HepG2 (cell line): ENCODE measurements at regions not wholly inside any gene's neighbourhood (a gene's known extent, or its start where the extent isn't known, plus 50 kb on each side); places are given as distances from the start of the nearest gene placed in this dataset.

Experiments used
- ATAC-seq: fragments of 200-7000 bp; cut with Tn5 transposase; 3 replicates; pipeline ENCODE4 v1.9.1; 2020; ENCODE audit warnings: mild to moderate bottlenecking, moderate library complexity
- BruUV-seq: library from RNA; stranded (reverse); fragments of 400-500 nt; replicated peaks from 2 replicates; lab custom pipeline; 2021; lab: Mats Ljungman, UMichigan
- CTCF ChIA-PET: fragments of 300-600 bp; formaldehyde crosslinking; extraction: SDS; loops from one replicate; lab custom pipeline; 2021; ENCODE audit warnings: low total read pairs, inconsistent platforms, low intra/inter-chr PET ratio; lab: Yijun Ruan, JAX
- POLR2A ChIA-PET: fragments of 350-600 bp; sonication (Branson Sonifier 250); formaldehyde crosslinking; loops from one replicate; lab custom pipeline; 2020; ENCODE audit warnings: antibody characterized with exemption, inconsistent platforms; lab: Yijun Ruan, JAX
- DNase-seq: peaks from one replicate; pipeline ENCODE4 v3.0.0-alpha.2; 2015; ENCODE audit warnings: low spot score
- FAIRE-seq: peaks from 3 replicates; lab custom pipeline; 2011; peaks lifted over from hg19 to GRCh38; lab: Jason Lieb, UNC
- H2AFZ ChIP-seq: one replicate; pipeline ENCODE4 v1.6.1; 2011; ENCODE audit warnings: low read length, inconsistent platforms
- H3K27ac ChIP-seq: fragments of 300-600 bp; 3 replicates; pipeline ENCODE4 v1.8.0; 2011; ENCODE audit warnings: mixed run types, mild to moderate bottlenecking, mixed read lengths, low read length, inconsistent platforms; ENCODE audit not compliant: insufficient read depth; ENCODE audit errors: extremely low read length
- H3K27me3 ChIP-seq, 2 experiments: fragments of 200-600 bp in 1 of 2; 2 replicates in 1 of 2; 3 replicates in 1 of 2; pipeline versions ENCODE4 v1.6.0 to v1.8.0; 2011; ENCODE audit warnings: low read length in 2 of 2, mild to moderate bottlenecking in 2 of 2, moderate library complexity in 2 of 2, inconsistent platforms in 1 of 2; ENCODE audit not compliant: insufficient read depth in 2 of 2, control insufficient read depth in 1 of 2
- H3K36me3 ChIP-seq, 2 experiments: fragments of 200-600 bp in 1 of 2; replicated peaks in 1 of 2; 2 replicates in 1 of 2; 3 replicates in 1 of 2; pipeline versions ENCODE4 v1.5.1 to v1.8.0; 2011; ENCODE audit warnings: low read length in 2 of 2, inconsistent platforms in 1 of 2; ENCODE audit not compliant: insufficient read depth in 2 of 2, control insufficient read depth in 1 of 2
- H3K4me1 ChIP-seq: 2 replicates; pipeline ENCODE4 v1.5.1; 2012; ENCODE audit warnings: low read length, inconsistent platforms; ENCODE audit not compliant: insufficient read depth
- H3K4me2 ChIP-seq: 2 replicates; pipeline ENCODE4 v1.6.0; 2011; ENCODE audit warnings: low read depth, low read length, inconsistent platforms
- H3K4me3 ChIP-seq, 3 experiments: fragments of 200-600 bp in 1 of 3; sonication (generic), shearing (Covaris generic) in 1 of 3; replicated peaks in 1 of 3; 2 replicates each; pipeline ENCODE4 v1.5.1; 2011 to 2016; ENCODE audit warnings: low read length in 3 of 3, inconsistent platforms in 2 of 3, low read depth in 2 of 3, mild to moderate bottlenecking in 2 of 3, control low read depth in 1 of 3, mixed read lengths in 1 of 3; ENCODE audit not compliant: insufficient read depth in 1 of 3
- H3K79me2 ChIP-seq: one replicate; pipeline ENCODE4 v1.6.1; 2011; ENCODE audit warnings: low read length, inconsistent platforms; ENCODE audit not compliant: insufficient read depth
- H3K9ac ChIP-seq: 2 replicates; pipeline ENCODE4 v1.6.0; 2011; ENCODE audit warnings: mild to moderate bottlenecking, low read depth, low read length, inconsistent platforms; ENCODE audit not compliant: insufficient read depth
- H3K9me3 ChIP-seq: 2 replicates; pipeline ENCODE4 v1.5.1; 2012; ENCODE audit warnings: mild to moderate bottlenecking, low read length
- H4K20me1 ChIP-seq: 2 replicates; pipeline ENCODE4 v1.6.0; 2011; ENCODE audit warnings: inconsistent platforms, mild to moderate bottlenecking, low read length, moderate library complexity; ENCODE audit not compliant: insufficient read depth
- HBP1 ChIP-seq: IDR thresholded peaks from 2 replicates; pipeline ENCODE4 v1.6.1; 2016; ENCODE audit warnings: low read depth, control low read depth
- HHEX ChIP-seq: IDR thresholded peaks from 2 replicates; pipeline ENCODE4 v1.6.1; 2016; ENCODE audit warnings: control low read depth
- SALL2 ChIP-seq: sonication (generic); formaldehyde crosslinking; IDR thresholded peaks from 2 replicates; pipeline ENCODE4 v1.8.1; 2023; ENCODE audit warnings: mild to moderate bottlenecking, missing genetic modification reagents, inconsistent platforms
- SOX5 ChIP-seq: IDR thresholded peaks from 2 replicates; pipeline ENCODE4 v1.6.1; 2016; ENCODE audit warnings: borderline replicate concordance
- ZNF12 ChIP-seq: sonication (generic); formaldehyde crosslinking; IDR thresholded peaks from 2 replicates; pipeline ENCODE4 v1.5.0; 2020; ENCODE audit warnings: missing genetic modification reagents
- ZNF343 ChIP-seq: sonication (generic); formaldehyde crosslinking; IDR thresholded peaks from 2 replicates; pipeline ENCODE4 v1.4.0; 2020; ENCODE audit warnings: mild to moderate bottlenecking, missing genetic modification reagents
- ZNF577 ChIP-seq: sonication (generic); formaldehyde crosslinking; IDR thresholded peaks from 2 replicates; pipeline ENCODE4 v1.4.0; 2020; ENCODE audit warnings: mild to moderate bottlenecking, low read depth, missing genetic modification reagents, borderline replicate concordance
- ZNF619 ChIP-seq: sonication (generic); formaldehyde crosslinking; IDR thresholded peaks from 2 replicates; pipeline ENCODE4 v1.4.0; 2020; ENCODE audit warnings: mild to moderate bottlenecking, missing genetic modification reagents
- ZNF670 ChIP-seq: sonication (generic); formaldehyde crosslinking; IDR thresholded peaks from 2 replicates; pipeline ENCODE4 v1.8.0; 2022; ENCODE audit warnings: mild to moderate bottlenecking, missing genetic modification reagents, borderline replicate concordance
- ZNF883 ChIP-seq: sonication (generic); formaldehyde crosslinking; IDR thresholded peaks from 2 replicates; pipeline ENCODE4 v1.5.1; 2020; ENCODE audit warnings: mild to moderate bottlenecking, missing genetic modification reagents; ENCODE audit errors: not compliant biosample characterization
- WGBS: methylation state at CpG from one replicate; pipeline ENCODE4 v1.1.6; 2017; ENCODE audit warnings: low lambda C conversion rate; 5-methylcytosine and 5-hydroxymethylcytosine counted together
- in situ Hi-C: cut with HindIII; loops from 2 replicates; pipeline ENCODE4 v1.10.0; 2017; ENCODE audit warnings: low pct_unique_long_range_greater_than_20kb; ENCODE audit not compliant: extremely low pct_ligation_motif_present
- intact Hi-C: fragments of 100-400 bp; cut with micrococcal nuclease; formaldehyde crosslinking; loops from one replicate; pipeline ENCODE4 v1.10.0; 2022; ENCODE audit not compliant: unreplicated experiment
- TF ChIP-seq, protein P1 (sequence below): sonication (generic); formaldehyde crosslinking; IDR thresholded peaks from 2 replicates; pipeline ENCODE4 v1.4.0; 2020; ENCODE audit warnings: missing genetic modification reagents, mild to moderate bottlenecking, borderline replicate concordance
- TF ChIP-seq, protein P2 (sequence below): sonication (generic); formaldehyde crosslinking; IDR thresholded peaks from 2 replicates; pipeline ENCODE4 v1.4.0; 2020; ENCODE audit warnings: missing genetic modification reagents
- TF ChIP-seq, protein P3 (sequence below): sonication (generic); formaldehyde crosslinking; IDR thresholded peaks from 2 replicates; pipeline ENCODE4 v1.5.1; 2020; ENCODE audit warnings: mild to moderate bottlenecking, missing genetic modification reagents

DNA sequence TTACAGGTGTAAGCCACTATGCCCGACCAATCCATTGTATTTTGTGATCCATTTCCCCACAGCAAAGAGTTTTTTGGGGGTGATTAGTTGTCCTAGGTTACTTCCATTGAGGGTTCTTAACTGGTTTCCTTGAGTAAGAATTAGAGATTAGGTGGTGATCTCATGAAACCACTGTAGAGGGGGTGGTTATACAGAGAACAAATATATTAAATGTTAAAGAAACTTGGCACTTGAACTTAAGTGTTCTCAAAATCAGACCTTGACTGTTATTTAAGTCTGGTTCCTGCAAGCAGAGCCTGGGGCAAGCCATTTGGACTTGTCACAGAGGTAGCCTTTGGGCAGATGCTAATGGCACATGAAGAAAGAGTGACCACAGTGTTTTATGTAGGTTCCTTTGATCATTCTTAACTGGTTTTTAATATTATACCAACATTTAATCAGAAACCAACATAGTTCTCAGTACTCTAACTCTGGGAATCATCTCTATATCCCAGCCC, 288.5 kb downstream of the SOX4 start:
- Histone ChIP-seq H3K4me2 (no peak overlapping the region), H3K9me3 (no peaks in the 10 kb centered on the region), H4K20me1 (no peaks in the 10 kb centered on the region), H3K36me3 (no peaks in the 10 kb centered on the region), H3K79me2 (no peaks in the 10 kb centered on the region), H3K4me3 (no peak overlapping the region), H3K27ac (no peak overlapping the region), H3K4me1 (peaks cover 21% of the 10 kb centered on the region), H3K27me3 (peaks cover 0 to 4% of the 10 kb centered on the region in 2 experiments; a peak in 1 of 5 replicates), H2AFZ (no peak overlapping the region), H3K9ac (no peak overlapping the region)
- intact Hi-C loops = no loop called here
- FAIRE-seq = no peak
- no peak for ATAC-seq
- no peak for DNase-seq
- 0% methylated on average over 1 of the region's 1 CpG for WGBS
- ChIA-PET CTCF (no interaction called here), POLR2A (no interaction called here)
- in situ Hi-C loops = no loop called here
- BruUV-seq = no TSS peak
- TF ChIP-seq, protein P1, sequence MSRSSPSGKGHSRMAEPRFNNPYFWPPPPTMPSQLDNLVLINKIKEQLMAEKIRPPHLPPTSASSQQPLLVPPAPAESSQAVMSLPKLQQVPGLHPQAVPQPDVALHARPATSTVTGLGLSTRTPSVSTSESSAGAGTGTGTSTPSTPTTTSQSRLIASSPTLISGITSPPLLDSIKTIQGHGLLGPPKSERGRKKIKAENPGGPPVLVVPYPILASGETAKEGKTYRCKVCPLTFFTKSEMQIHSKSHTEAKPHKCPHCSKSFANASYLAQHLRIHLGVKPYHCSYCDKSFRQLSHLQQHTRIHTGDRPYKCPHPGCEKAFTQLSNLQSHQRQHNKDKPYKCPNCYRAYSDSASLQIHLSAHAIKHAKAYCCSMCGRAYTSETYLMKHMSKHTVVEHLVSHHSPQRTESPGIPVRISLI (CRISPR knock-in tag) = no peak
- TF ChIP-seq ZNF577 = no peak
- TF ChIP-seq, protein P2, sequence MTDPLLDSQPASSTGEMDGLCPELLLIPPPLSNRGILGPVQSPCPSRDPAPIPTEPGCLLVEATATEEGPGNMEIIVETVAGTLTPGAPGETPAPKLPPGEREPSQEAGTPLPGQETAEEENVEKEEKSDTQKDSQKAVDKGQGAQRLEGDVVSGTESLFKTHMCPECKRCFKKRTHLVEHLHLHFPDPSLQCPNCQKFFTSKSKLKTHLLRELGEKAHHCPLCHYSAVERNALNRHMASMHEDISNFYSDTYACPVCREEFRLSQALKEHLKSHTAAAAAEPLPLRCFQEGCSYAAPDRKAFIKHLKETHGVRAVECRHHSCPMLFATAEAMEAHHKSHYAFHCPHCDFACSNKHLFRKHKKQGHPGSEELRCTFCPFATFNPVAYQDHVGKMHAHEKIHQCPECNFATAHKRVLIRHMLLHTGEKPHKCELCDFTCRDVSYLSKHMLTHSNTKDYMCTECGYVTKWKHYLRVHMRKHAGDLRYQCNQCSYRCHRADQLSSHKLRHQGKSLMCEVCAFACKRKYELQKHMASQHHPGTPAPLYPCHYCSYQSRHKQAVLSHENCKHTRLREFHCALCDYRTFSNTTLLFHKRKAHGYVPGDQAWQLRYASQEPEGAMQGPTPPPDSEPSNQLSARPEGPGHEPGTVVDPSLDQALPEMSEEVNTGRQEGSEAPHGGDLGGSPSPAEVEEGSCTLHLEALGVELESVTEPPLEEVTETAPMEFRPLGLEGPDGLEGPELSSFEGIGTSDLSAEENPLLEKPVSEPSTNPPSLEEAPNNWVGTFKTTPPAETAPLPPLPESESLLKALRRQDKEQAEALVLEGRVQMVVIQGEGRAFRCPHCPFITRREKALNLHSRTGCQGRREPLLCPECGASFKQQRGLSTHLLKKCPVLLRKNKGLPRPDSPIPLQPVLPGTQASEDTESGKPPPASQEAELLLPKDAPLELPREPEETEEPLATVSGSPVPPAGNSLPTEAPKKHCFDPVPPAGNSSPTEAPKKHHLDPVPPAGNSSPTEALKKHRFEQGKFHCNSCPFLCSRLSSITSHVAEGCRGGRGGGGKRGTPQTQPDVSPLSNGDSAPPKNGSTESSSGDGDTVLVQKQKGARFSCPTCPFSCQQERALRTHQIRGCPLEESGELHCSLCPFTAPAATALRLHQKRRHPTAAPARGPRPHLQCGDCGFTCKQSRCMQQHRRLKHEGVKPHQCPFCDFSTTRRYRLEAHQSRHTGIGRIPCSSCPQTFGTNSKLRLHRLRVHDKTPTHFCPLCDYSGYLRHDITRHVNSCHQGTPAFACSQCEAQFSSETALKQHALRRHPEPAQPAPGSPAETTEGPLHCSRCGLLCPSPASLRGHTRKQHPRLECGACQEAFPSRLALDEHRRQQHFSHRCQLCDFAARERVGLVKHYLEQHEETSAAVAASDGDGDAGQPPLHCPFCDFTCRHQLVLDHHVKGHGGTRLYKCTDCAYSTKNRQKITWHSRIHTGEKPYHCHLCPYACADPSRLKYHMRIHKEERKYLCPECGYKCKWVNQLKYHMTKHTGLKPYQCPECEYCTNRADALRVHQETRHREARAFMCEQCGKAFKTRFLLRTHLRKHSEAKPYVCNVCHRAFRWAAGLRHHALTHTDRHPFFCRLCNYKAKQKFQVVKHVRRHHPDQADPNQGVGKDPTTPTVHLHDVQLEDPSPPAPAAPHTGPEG (CRISPR knock-in tag) = no peak
- no peak for TF ChIP-seq ZNF670 (CRISPR knock-in tag)
- TF ChIP-seq ZNF12 (CRISPR knock-in tag) = no peak
- TF ChIP-seq ZNF883 (CRISPR knock-in tag) = no peak
- TF ChIP-seq HBP1 (CRISPR knock-in tag) = no peak
- no peak for TF ChIP-seq SOX5 (CRISPR knock-in tag)
- no peak for TF ChIP-seq HHEX (CRISPR knock-in tag)
- TF ChIP-seq SALL2 (CRISPR knock-in tag) = no peak
- no peak for TF ChIP-seq ZNF343 (CRISPR knock-in tag)
- TF ChIP-seq, protein P3, sequence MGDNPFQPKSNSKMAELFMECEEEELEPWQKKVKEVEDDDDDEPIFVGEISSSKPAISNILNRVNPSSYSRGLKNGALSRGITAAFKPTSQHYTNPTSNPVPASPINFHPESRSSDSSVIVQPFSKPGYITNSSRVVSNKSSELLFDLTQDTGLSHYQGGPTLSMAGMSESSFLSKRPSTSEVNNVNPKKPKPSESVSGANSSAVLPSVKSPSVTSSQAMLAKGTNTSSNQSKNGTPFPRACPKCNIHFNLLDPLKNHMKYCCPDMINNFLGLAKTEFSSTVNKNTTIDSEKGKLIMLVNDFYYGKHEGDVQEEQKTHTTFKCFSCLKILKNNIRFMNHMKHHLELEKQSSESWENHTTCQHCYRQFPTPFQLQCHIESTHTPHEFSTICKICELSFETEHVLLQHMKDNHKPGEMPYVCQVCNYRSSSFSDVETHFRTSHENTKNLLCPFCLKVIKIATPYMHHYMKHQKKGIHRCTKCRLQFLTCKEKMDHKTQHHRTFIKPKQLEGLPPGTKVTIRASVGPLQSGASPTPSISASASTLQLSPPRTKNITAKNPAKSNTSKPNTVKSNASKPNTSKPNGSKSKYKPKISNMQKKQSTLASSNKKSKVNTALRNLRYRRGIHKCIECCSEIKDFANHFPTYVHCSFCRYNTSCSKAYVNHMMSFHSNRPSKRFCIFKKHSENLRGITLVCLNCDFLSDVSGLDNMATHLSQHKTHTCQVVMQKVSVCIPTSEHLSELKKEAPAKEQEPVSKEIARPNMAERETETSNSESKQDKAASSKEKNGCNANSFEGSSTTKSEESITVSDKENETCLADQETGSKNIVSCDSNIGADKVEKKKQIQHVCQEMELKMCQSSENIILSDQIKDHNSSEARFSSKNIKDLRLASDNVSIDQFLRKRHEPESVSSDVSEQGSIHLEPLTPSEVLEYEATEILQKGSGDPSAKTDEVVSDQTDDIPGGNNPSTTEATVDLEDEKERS (CRISPR knock-in tag) = no peak
- TF ChIP-seq ZNF619 (CRISPR knock-in tag) = no peak
